Adrenal gland (tissue), 5 donors: ENCODE measurements at regions not wholly inside any gene's neighbourhood (a gene's known extent, or its start where the extent isn't known, plus 50 kb on each side); places are given as distances from the start of the nearest gene placed in this dataset.

Experiments
- POLR2A ChIP-seq, 2 donors: fragments of 450-650 bp; IDR thresholded peaks; one replicate each; pipeline ENCODE4 v1.6.1; 2017; ENCODE audit warnings: antibody characterized with exemption in 2 of 2, mild to moderate bottlenecking in 2 of 2, moderate library complexity in 1 of 2
- TF ChIP-seq, protein P1 (sequence below), 6 experiments: fragments of 450-650 bp in 4 of 6; fragments of 200-600 bp in 2 of 6; sonication (generic) in 1 of 6; IDR thresholded peaks; 1 replicate in 5 of 6; 2 replicates in 1 of 6; pipeline versions ENCODE4 v1.5.1 to v1.8.0; 2016 to 2021; ENCODE audit warnings: antibody characterized with exemption in 6 of 6, mild to moderate bottlenecking in 2 of 6, moderate library complexity in 1 of 6
- donor health status: DM: no; HTN: no; CAD: no.

DNA sequence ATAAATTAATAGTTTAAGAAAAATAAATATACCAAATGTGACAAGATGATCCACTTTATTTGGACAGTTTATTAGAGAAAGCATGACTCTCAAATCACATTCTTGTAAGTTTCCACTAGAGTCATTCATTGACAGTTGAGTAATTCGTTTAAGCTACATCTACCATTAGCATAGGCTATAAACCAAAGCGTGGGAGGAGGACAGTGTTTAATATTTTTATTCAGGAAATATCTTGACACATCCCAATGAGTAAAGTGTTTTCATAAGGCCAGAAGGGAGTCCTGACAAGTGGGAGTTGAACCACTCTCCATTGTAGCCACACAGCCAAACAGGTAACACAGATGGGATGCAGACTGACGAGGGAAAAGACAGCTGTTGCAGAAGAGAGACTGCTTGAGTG, 386.5 kb upstream of the SEMA3D start:
- TF ChIP-seq, protein P1, sequence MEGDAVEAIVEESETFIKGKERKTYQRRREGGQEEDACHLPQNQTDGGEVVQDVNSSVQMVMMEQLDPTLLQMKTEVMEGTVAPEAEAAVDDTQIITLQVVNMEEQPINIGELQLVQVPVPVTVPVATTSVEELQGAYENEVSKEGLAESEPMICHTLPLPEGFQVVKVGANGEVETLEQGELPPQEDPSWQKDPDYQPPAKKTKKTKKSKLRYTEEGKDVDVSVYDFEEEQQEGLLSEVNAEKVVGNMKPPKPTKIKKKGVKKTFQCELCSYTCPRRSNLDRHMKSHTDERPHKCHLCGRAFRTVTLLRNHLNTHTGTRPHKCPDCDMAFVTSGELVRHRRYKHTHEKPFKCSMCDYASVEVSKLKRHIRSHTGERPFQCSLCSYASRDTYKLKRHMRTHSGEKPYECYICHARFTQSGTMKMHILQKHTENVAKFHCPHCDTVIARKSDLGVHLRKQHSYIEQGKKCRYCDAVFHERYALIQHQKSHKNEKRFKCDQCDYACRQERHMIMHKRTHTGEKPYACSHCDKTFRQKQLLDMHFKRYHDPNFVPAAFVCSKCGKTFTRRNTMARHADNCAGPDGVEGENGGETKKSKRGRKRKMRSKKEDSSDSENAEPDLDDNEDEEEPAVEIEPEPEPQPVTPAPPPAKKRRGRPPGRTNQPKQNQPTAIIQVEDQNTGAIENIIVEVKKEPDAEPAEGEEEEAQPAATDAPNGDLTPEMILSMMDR (IDR thresholded peaks at IDR 0.05) = no peak
- no peak for TF ChIP-seq POLR2A (IDR thresholded peaks at IDR 0.05)
